HG03060 (cell line): ENCODE measurements at regions not wholly inside any gene's neighbourhood (a gene's known extent, or its start where the extent isn't known, plus 50 kb on each side); places are given as distances from the start of the nearest gene placed in this dataset.

Source experiments
- ATAC-seq: cut with Tn5 transposase; IDR thresholded peaks from one replicate; pipeline ENCODE4 v1.9.1; 2021; ENCODE audit warnings: low read depth, moderate number of reproducible peaks; ENCODE audit not compliant: unreplicated experiment

- no peak for ATAC-seq
Observed at GRCh38 chr2:4122726-4123125, 419.4 kb downstream of the DCDC2C start.

GRCh38 chr2:4130651-4131050, 427.3 kb downstream of the DCDC2C start:
- no peak for ATAC-seq

- no peak for ATAC-seq
Observed at GRCh38 chr2:4134551-4135550, 431.5 kb downstream of the DCDC2C start.

- no peak for ATAC-seq
Observed at GRCh38 chr2:4135765-4136164, 432.4 kb downstream of the DCDC2C start.

- ATAC-seq, result no peak
Observed at GRCh38 chr2:4139316-4139715, 435.9 kb downstream of the DCDC2C start.

GRCh38 chr2:4139731-4140130, 436.4 kb downstream of the DCDC2C start:
- no peak for ATAC-seq

GRCh38 chr2:4140281-4140970, 437.1 kb downstream of the DCDC2C start:
- ATAC-seq, result no peak

GRCh38 chr2:4144731-4145130, 441.4 kb downstream of the DCDC2C start:
- ATAC-seq, result no peak

GRCh38 chr2:4151521-4151920, 448.1 kb downstream of the DCDC2C start:
- no peak for ATAC-seq

GRCh38 chr2:4152051-4152450, 448.7 kb downstream of the DCDC2C start:
- no peak for ATAC-seq

GRCh38 chr2:4168834-4169233, 465.5 kb downstream of the DCDC2C start:
- no peak for ATAC-seq

GRCh38 chr2:4174796-4175195, 471.4 kb downstream of the DCDC2C start:
- no peak for ATAC-seq

GRCh38 chr2:4175343-4175742, 472.0 kb downstream of the DCDC2C start:
- no peak for ATAC-seq

GRCh38 chr2:4180631-4181030, 477.3 kb downstream of the DCDC2C start:
- no peak for ATAC-seq

- no peak for ATAC-seq
Observed at GRCh38 chr2:4181062-4181461, 477.7 kb downstream of the DCDC2C start.

- ATAC-seq, result no peak
Observed at GRCh38 chr2:4188561-4188960, 485.2 kb downstream of the DCDC2C start.

- no peak for ATAC-seq
Observed at GRCh38 chr2:4190548-4190947, 487.2 kb downstream of the DCDC2C start.

GRCh38 chr2:4192119-4192518, 488.7 kb downstream of the DCDC2C start:
- no peak for ATAC-seq

GRCh38 chr2:4214444-4215205, 511.2 kb downstream of the DCDC2C start:
- ATAC-seq, result no peak

- no peak for ATAC-seq
Observed at GRCh38 chr2:4217737-4218136, 514.4 kb downstream of the DCDC2C start.

- no peak for ATAC-seq
Observed at GRCh38 chr2:4219101-4219500, 515.7 kb downstream of the DCDC2C start.
